Heart left ventricle (tissue), 16 donors: ENCODE measurements at regions not wholly inside any gene's neighbourhood (a gene's known extent, or its start where the extent isn't known, plus 50 kb on each side); places are given as distances from the start of the nearest gene placed in this dataset.
A peak's percentile ranks its signal among the peaks of the same experiment; 100 is the strongest.

Experiments
- ATAC-seq, 4 donors: fragments of 200-7000 bp; cut with Tn5 transposase; one replicate each; pipeline ENCODE4 v1.9.1; 2020 to 2022; ENCODE audit warnings: moderate library complexity in 4 of 4, mild to moderate bottlenecking in 3 of 4, moderate number of reproducible peaks in 1 of 4
- DNase-seq, 5 donors: peaks; one replicate each; pipeline ENCODE4 v3.0.0-alpha.2; 2020
- H3K27ac ChIP-seq, 12 donors: fragments of 200-600 bp; sonication (generic) in 4 of 12; one replicate each; pipeline versions ENCODE4 v1.5.0 to v1.8.0; 2016 to 2022; ENCODE audit warnings: mild to moderate bottlenecking in 2 of 12
- H3K27me3 ChIP-seq, 9 donors: fragments of 200-600 bp; sonication (generic) in 2 of 9; one replicate each; pipeline versions ENCODE4 v1.5.1 to v1.8.0; 2016 to 2022; ENCODE audit warnings: mild to moderate bottlenecking in 3 of 9
- H3K36me3 ChIP-seq, 9 donors: fragments of 200-600 bp; sonication (generic) in 2 of 9; one replicate each; pipeline versions ENCODE4 v1.5.0 to v1.8.0; 2018 to 2022; ENCODE audit warnings: mild to moderate bottlenecking in 2 of 9
- H3K4me1 ChIP-seq, 12 donors: fragments of 200-600 bp; sonication (generic) in 4 of 12; one replicate each; pipeline versions ENCODE4 v1.5.0 to v1.8.0; 2016 to 2022; ENCODE audit warnings: mild to moderate bottlenecking in 3 of 12
- H3K4me3 ChIP-seq, 12 donors: fragments of 200-600 bp; sonication (generic) in 4 of 12; one replicate each; pipeline versions ENCODE4 v1.5.0 to v1.8.0; 2017 to 2022; ENCODE audit warnings: mild to moderate bottlenecking in 9 of 12, moderate library complexity in 4 of 12
- H3K9me3 ChIP-seq, 12 donors: fragments of 200-600 bp; sonication (generic) in 4 of 12; one replicate each; pipeline versions ENCODE4 v1.5.0 to v1.8.0; 2016 to 2022; ENCODE audit warnings: mild to moderate bottlenecking in 1 of 12
- POLR2A ChIP-seq, 2 donors: fragments of 450-650 bp; IDR thresholded peaks; one replicate each; pipeline ENCODE4 v1.6.1; 2017; ENCODE audit warnings: antibody characterized with exemption in 2 of 2, mild to moderate bottlenecking in 2 of 2, moderate library complexity in 2 of 2
- WGBS, 4 donors: extraction: QIAGEN DNeasy Blood & Tissue Kit in 2 of 4; methylation state at CpG; one replicate each; pipeline versions ENCODE4 v1.1.5 to v1.1.7; 2013 to 2018; 5-methylcytosine and 5-hydroxymethylcytosine counted together
- intact Hi-C, 10 donors: fragments of 100-400 bp; cut with DNase I; formaldehyde crosslinking; loops; one replicate each; pipeline versions ENCODE4 v1.11.1 to v1.14.2; 2022
- TF ChIP-seq, protein P1 (sequence below), 12 donors: fragments of 200-600 bp; sonication (generic) in 4 of 12; IDR thresholded peaks; one replicate each; pipeline versions ENCODE4 v1.5.0 to v1.8.0; 2018 to 2022; ENCODE audit warnings: antibody characterized with exemption in 12 of 12, mild to moderate bottlenecking in 5 of 12
- donor health status: ischemic (EF 13 %, LVEDD 7.1; RV severe dilation, severe dysfunction).
- donor health status: healthy with polysubstance abuse.
- donor health status: DM: no; HTN: yes; CAD: no.
- donor health status: DM: no; HTN: no; CAD: no.
- donor health status: ischemic (EF 25% LVEDD 6.9; RV normal size, moderate dysfunction).
- donor health status: ischemic (EF 25% LVEDD 5.7; RV mildly dilated, moderate dysfunction).
- donor health status: healthy.
- donor health status: DM: yes; HTN: yes; CAD: no.
- donor health status: ischemic (EF 35%, LVEDD 5.7; RV mildly dilated, moderate dysfunction).
- donor health status: nonischemic (EF 11% LVEDD 7.7; RV severe dilation, severe dysfunction).
- donor health status: DM: yes; HTN: yes; CAD: no.
- donor health status: PGD.
- donor health status: ischemic (EF 29% LVEDD 5.4; RV normal size, mild dysfunction).
- donor health status: nonischemic (EF 23%, LVEDD 6.1; RV moderate dilation, normal function).

DNA sequence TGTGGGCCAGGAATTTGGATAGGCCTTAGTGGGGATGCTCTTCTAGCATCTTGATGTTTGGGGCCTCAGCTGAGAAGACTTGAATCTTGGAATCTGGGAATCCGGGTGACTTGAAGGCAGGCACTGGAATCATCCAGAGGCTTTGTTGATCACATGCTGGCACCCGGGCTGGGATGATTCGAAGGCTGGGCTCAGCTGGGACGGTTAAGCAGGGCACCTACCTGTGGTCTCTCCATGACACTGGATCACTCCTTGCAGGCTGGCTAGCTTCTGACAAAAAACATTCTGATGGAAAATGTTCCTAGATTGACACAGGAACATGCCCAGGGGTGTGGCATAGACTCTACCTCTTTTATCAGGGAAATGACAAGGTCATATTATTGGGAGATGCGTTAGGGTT lies 149.1 kb downstream of the TENT4A start:
- TF ChIP-seq, protein P1, sequence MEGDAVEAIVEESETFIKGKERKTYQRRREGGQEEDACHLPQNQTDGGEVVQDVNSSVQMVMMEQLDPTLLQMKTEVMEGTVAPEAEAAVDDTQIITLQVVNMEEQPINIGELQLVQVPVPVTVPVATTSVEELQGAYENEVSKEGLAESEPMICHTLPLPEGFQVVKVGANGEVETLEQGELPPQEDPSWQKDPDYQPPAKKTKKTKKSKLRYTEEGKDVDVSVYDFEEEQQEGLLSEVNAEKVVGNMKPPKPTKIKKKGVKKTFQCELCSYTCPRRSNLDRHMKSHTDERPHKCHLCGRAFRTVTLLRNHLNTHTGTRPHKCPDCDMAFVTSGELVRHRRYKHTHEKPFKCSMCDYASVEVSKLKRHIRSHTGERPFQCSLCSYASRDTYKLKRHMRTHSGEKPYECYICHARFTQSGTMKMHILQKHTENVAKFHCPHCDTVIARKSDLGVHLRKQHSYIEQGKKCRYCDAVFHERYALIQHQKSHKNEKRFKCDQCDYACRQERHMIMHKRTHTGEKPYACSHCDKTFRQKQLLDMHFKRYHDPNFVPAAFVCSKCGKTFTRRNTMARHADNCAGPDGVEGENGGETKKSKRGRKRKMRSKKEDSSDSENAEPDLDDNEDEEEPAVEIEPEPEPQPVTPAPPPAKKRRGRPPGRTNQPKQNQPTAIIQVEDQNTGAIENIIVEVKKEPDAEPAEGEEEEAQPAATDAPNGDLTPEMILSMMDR (IDR thresholded peaks at IDR 0.05), result no peak
- no peak for TF ChIP-seq POLR2A (IDR thresholded peaks at IDR 0.05)
- Histone ChIP-seq H3K9me3 (peaks cover 0 to 10% (median 0%) of the 10 kb centered on the region in 12 donors), H3K36me3 (no peaks in the 10 kb centered on the region), H3K27ac (no peak overlapping the region), H3K4me1 (no peaks in the 10 kb centered on the region), H3K27me3 (peaks cover 0 to 4% (median 0%) of the 10 kb centered on the region in 9 donors), H3K4me3 (no peak overlapping the region)
- WGBS, 4 donors, result 80 to 95% (median 86%) methylated on average over 5 of the region's 5 CpGs
- DNase-seq (no peak), ATAC-seq (no peak)
- intact Hi-C loops, result no loop called here

DNA sequence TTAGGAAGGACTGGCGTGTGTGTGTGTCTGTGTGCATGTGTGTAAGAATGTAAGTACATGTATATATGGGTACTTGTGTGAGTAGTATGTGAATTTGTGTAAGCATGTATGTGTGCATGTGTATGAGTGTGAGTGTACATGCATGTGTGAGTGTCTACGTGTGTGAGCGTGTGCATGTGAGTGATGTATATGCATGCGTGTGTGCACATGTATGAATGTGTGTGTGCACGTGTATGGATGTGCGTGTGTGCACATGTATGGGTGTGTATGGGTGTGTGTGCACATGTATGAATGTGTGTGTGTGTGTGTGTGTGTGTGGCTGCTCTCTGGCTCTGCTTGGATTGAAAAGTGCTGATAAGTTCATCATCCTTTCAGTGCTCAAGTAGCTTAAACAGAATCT lies 154.5 kb downstream of the TENT4A start:
- H3K27me3 ChIP-seq, result peaks cover 0 to 4% (median 0%) of the 10 kb centered on the region in 9 donors
- WGBS, 4 donors, result 93 to 95% (median 94%) methylated on average over 6 of the region's 6 CpGs
- no peak overlapping the region for H3K27ac ChIP-seq

DNA sequence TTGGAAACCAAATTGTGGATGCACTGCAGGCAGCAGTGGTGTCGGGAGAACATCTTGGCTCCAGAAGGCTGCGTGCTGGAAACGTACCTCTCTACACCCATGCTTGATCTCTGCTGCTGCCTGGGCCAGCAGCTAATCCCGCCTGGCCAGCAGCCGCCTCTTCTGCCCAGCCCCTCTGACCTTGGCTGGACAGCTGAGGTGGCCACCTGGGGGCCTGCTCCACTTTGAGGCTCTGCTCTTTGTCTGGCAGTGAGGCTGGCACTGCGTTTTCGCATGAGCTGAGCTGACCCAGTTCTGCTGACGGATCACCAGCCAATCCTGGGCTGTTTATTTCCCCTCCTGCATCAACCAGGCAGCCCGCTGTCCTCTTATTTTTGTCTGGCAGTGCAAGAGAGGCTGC lies 154.9 kb downstream of the TENT4A start:
- Histone ChIP-seq H3K27ac (peak overlapping the region in 1 of 12 donors; percentile 41), H3K36me3 (no peaks in the 10 kb centered on the region), H3K4me1 (no peaks in the 10 kb centered on the region), H3K4me3 (no peak overlapping the region), H3K27me3 (peaks cover 0 to 4% (median 0%) of the 10 kb centered on the region in 9 donors), H3K9me3 (no peaks in the 10 kb centered on the region)
- intact Hi-C loops, result no loop called here
- DNase-seq, result no peak
- TF ChIP-seq, protein P1 (IDR thresholded peaks at IDR 0.05), result no peak
- no peak for TF ChIP-seq POLR2A (IDR thresholded peaks at IDR 0.05)
- 71 to 88% (median 76%) methylated on average over 9 of the region's 9 CpGs for WGBS, 4 donors
- no peak for ATAC-seq

More for the DNA sequence above, 154.5 kb downstream of the TENT4A start:
- TF ChIP-seq POLR2A (IDR thresholded peaks at IDR 0.05), result no peak
- TF ChIP-seq, protein P1 (IDR thresholded peaks at IDR 0.05), result no peak
- DNase-seq (no peak), ATAC-seq (no peak)
- intact Hi-C loops, result no loop called here
- Histone ChIP-seq H3K4me3 (no peak overlapping the region), H3K36me3 (no peaks in the 10 kb centered on the region), H3K9me3 (no peaks in the 10 kb centered on the region), H3K4me1 (no peaks in the 10 kb centered on the region)

DNA sequence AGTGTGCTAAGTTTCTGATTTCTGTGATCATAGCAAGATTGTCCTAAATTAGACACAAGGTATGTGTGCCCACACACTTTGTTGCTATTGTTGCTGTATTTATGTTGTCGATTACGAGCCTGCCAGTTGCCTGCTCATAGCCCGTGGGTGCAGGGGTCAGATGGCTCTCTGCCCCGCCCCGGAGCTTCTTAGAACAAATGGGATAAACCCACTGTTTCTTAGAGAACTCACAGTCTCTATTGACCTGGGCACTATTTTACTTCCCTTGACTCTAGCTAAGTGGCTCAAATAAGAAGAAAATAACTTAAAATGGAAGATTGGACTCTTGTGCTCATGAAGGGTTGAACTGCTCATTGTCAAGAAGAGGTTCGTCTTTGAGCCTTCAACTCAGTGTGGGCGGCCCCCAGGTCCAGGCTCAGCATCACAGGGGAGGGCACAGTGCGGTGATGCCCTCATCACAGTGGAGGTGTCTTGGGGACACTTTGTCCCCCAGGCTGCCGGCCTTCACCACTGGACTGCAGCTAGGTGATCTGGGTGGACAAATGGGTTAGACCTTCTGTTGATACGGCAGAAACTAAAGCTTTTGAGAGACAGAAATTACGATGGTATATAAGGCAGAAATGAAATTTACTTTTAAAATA lies 155.5 kb downstream of the TENT4A start:
- no peaks in the 10 kb centered on the region for H3K36me3 ChIP-seq
- no peak for DNase-seq
- WGBS, 4 donors, result 81 to 93% (median 87%) methylated on average over 7 to 11 of the region's 11 CpGs
- no peak for ATAC-seq
- no peak overlapping the region for H3K4me3 ChIP-seq
- TF ChIP-seq, protein P1 (IDR thresholded peaks at IDR 0.05), result no peak
- no peak for TF ChIP-seq POLR2A (IDR thresholded peaks at IDR 0.05)
- peaks cover 0 to 4% (median 0%) of the 10 kb centered on the region in 9 donors for H3K27me3 ChIP-seq
- no peaks in the 10 kb centered on the region for H3K4me1 ChIP-seq
- intact Hi-C loops, result no loop called here
- peak overlapping the region in 1 of 12 donors; percentile 41 for H3K27ac ChIP-seq
- no peaks in the 10 kb centered on the region for H3K9me3 ChIP-seq
